NB4 (cell line): ENCODE measurements at regions not wholly inside any gene's neighbourhood (a gene's known extent, or its start where the extent isn't known, plus 50 kb on each side); places are given as distances from the start of the nearest gene placed in this dataset.

Source experiments
- DNase-seq: peaks from one replicate; pipeline ENCODE4 v3.0.0; 2010; ENCODE audit warnings: low read depth
- H3K4me3 ChIP-seq: one replicate; pipeline ENCODE4 v1.5.1; 2011; ENCODE audit warnings: mild to moderate bottlenecking, low read depth, low read length, moderate library complexity
- CTCF ChIP-seq: IDR thresholded peaks from one replicate; pipeline ENCODE4 v1.5.1; 2012; ENCODE audit warnings: low read depth, low read length
- MAX ChIP-seq: IDR thresholded peaks from 2 replicates; pipeline ENCODE4 v1.6.1; 2011; ENCODE audit warnings: low read depth, low read length
- MYC ChIP-seq: IDR thresholded peaks from 2 replicates; pipeline ENCODE4 v1.6.1; 2011; ENCODE audit warnings: low read depth, low read length
- POLR2A ChIP-seq: IDR thresholded peaks from 2 replicates; pipeline ENCODE4 v1.6.1; 2011; ENCODE audit warnings: mild to moderate bottlenecking; ENCODE audit not compliant: insufficient read length; ENCODE audit errors: extremely low read depth

GRCh38 chr21:22395965-22396364 is 1397.8 kb downstream of the NCAM2 start:
- no peak for DNase-seq
- H3K4me3 ChIP-seq = no peak overlapping the region
- TF ChIP-seq POLR2A (no peak), CTCF (no peak), MAX (no peak), MYC (no peak)

GRCh38 chr21:22399681-22400514 is 1401.7 kb downstream of the NCAM2 start:
- no peak for DNase-seq
- TF ChIP-seq MAX = no peak
- no peak for TF ChIP-seq MYC
- no peak for TF ChIP-seq CTCF
- TF ChIP-seq POLR2A = no peak
- H3K4me3 ChIP-seq = no peak overlapping the region

- H3K4me3 ChIP-seq = no peak overlapping the region
- no peak for TF ChIP-seq POLR2A
- TF ChIP-seq MAX = no peak
- no peak for TF ChIP-seq MYC
- no peak for DNase-seq
Observed at GRCh38 chr21:22409571-22409970, 1411.4 kb downstream of the NCAM2 start.

- no peak for DNase-seq
- no peak for TF ChIP-seq MYC
- no peak for TF ChIP-seq MAX
- H3K4me3 ChIP-seq = no peak overlapping the region
Observed at GRCh38 chr21:22416555-22416954, 1418.3 kb downstream of the NCAM2 start.

GRCh38 chr21:22421416-22422180 is 1423.4 kb downstream of the NCAM2 start:
- DNase-seq = peak; percentile 6
- TF ChIP-seq MYC (no peak), POLR2A (no peak), CTCF (no peak), MAX (no peak)
- H3K4me3 ChIP-seq = no peak overlapping the region

- TF ChIP-seq MYC (no peak), CTCF (no peak), MAX (no peak), POLR2A (no peak)
Observed at GRCh38 chr21:22438428-22439086, 1440.3 kb downstream of the NCAM2 start.

More at GRCh38 chr21:22438428-22439086, 1440.3 kb downstream of the NCAM2 start:
- no peak overlapping the region for H3K4me3 ChIP-seq
- no peak for DNase-seq
